K562 (cell line): ENCODE measurements at regions not wholly inside any gene's neighbourhood (a gene's known extent, or its start where the extent isn't known, plus 50 kb on each side); places are given as distances from the start of the nearest gene placed in this dataset.

ENCODE experiments used
- CUX1 ChIP-seq: fragments of 200-800 bp; sonication (Bioruptor generic); IDR thresholded peaks from 2 replicates; pipeline ENCODE4 v1.6.1; 2016; ENCODE audit warnings: missing genetic modification characterization, missing compliant biosample characterization
- DACH1 ChIP-seq: fragments of 450-650 bp; IDR thresholded peaks from 2 replicates; pipeline ENCODE4 v1.6.1; 2018; ENCODE audit not compliant: partially characterized antibody
- ERF ChIP-seq: fragments of 450-650 bp; formaldehyde crosslinking; IDR thresholded peaks from 2 replicates; pipeline ENCODE4 v1.4.0; 2020; ENCODE audit warnings: mild to moderate bottlenecking, mixed read lengths
- FOXJ2 ChIP-seq: fragments of 200-800 bp; sonication (Bioruptor generic); IDR thresholded peaks from 2 replicates; pipeline ENCODE4 v1.6.1; 2016; ENCODE audit warnings: missing genetic modification characterization, missing compliant biosample characterization
- IRF2 ChIP-seq: sonication (generic); formaldehyde crosslinking; IDR thresholded peaks from 2 replicates; pipeline ENCODE4 v1.8.1; 2022; ENCODE audit warnings: mild to moderate bottlenecking, missing genetic modification reagents
- NCOR1 ChIP-seq: fragments of 450-650 bp; IDR thresholded peaks from 2 replicates; pipeline ENCODE4 v1.6.1; 2016; ENCODE audit warnings: mild to moderate bottlenecking, moderate library complexity
- PRPF4 ChIP-seq: fragments of 200-400 bp; formaldehyde crosslinking; IDR thresholded peaks from one replicate; pipeline ENCODE4 v1.6.1; 2017; ENCODE audit warnings: low read length, low read depth, mild to moderate bottlenecking; ENCODE audit not compliant: insufficient read depth, poor library complexity, severe bottlenecking
- RFX5 ChIP-seq: IDR thresholded peaks from 2 replicates; pipeline ENCODE4 v1.6.1; 2011; ENCODE audit warnings: low read depth, mild to moderate bottlenecking, improper control_type of control experiment, low read length
- SRSF3 ChIP-seq: fragments of 200-400 bp; formaldehyde crosslinking; IDR thresholded peaks from 2 replicates; pipeline ENCODE4 v1.6.1; 2016; ENCODE audit warnings: mild to moderate bottlenecking, low read length, moderate library complexity; ENCODE audit not compliant: insufficient read depth

GRCh38 chr10:64286533-64286932, 765.3 kb downstream of the REEP3 start (continued):
- no peak for TF ChIP-seq PRPF4
- TF ChIP-seq RFX5 = no peak
- TF ChIP-seq FOXJ2 = no peak
- no peak for TF ChIP-seq NCOR1
- no peak for TF ChIP-seq DACH1
- TF ChIP-seq IRF2 (CRISPR knock-in tag) = no peak
- TF ChIP-seq ERF = no peak
- no peak for TF ChIP-seq CUX1 (CRISPR knock-in tag)
- no peak for TF ChIP-seq SRSF3
